ENCODE measurements at regions not wholly inside any gene's neighbourhood (a gene's known extent, or its start where the extent isn't known, plus 50 kb on each side); places are given as distances from the start of the nearest gene placed in this dataset.

DNA sequence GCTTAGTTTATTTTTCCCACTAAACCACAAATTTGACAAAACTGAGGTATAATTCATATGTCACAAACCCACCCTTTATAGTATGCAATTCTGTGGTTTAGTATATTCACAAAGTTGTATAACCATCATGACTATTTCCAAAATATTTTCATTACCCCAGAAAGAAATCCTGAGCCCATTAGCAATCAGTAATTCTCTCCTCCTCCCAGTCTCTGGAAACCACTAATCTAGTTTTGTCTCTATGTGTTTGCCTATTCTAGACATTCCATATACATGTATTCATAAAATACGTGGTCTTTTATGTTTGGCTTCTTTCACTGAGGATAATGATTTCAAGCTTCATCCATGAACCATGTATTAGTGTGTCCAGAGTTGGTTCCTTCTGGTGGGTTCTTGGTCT, 267.6 kb downstream of the AEBP2 start:
- TF ChIP-seq CTCF (IDR thresholded peaks at IDR 0.05) = no peak
- Mint-ChIP-seq H3K4me3 (no peak overlapping the region), H3K27me3 (ENCODE audit: low read depth in 3 of 3) (no peaks in the 10 kb centered on the region), H3K27ac (no peak overlapping the region), H3K36me3 (no peaks in the 10 kb centered on the region), H3K4me1 (peaks cover under 1% of the 10 kb centered on the region), H3K9me3 (peaks cover 16 to 38% (median 26%) of the 10 kb centered on the region in 7 donors)
- Histone ChIP-seq H3K27ac (ENCODE audit: low read depth in 1 of 2, low read length in 2 of 2) (no peak overlapping the region), H2AFZ (ENCODE audit: insufficient read depth, low read depth, low read length, poor library complexity, severe bottlenecking) (no peak overlapping the region), H3K4me3 (replicated peaks in 1 of 3; ENCODE audit: low read depth in 2 of 3, low read length in 3 of 3) (no peak overlapping the region), H3K27me3 (ENCODE audit: control insufficient read depth in 2 of 2, insufficient read depth in 2 of 2, low read length in 2 of 2) (no peaks in the 10 kb centered on the region), H3K4me1 (ENCODE audit: control insufficient read depth in 1 of 2, insufficient read depth in 2 of 2, low read length in 2 of 2) (peaks cover 0 to 4% of the 10 kb centered on the region in 2 donors), H3K36me3 (replicated peaks in 1 of 2; ENCODE audit: control insufficient read depth in 1 of 2, insufficient read depth in 2 of 2, low read length in 2 of 2) (no peaks in the 10 kb centered on the region), H3K9ac (ENCODE audit: insufficient read depth, low read length, poor library complexity, severe bottlenecking) (no peak overlapping the region), H3K79me2 (ENCODE audit: insufficient read depth, low read length) (no peaks in the 10 kb centered on the region), H3K4me2 (replicated peaks; ENCODE audit: extremely low read depth, low read length, poor library complexity, severe bottlenecking) (no peak overlapping the region), H4K20me1 (ENCODE audit: insufficient read depth, low read length) (no peaks in the 10 kb centered on the region), H3K9me3 (replicated peaks in 1 of 2; ENCODE audit: control insufficient read depth in 1 of 2, insufficient read depth in 1 of 2, low read length in 2 of 2) (peaks cover 15 to 17% of the 10 kb centered on the region in 2 donors)
- WGBS (ENCODE audit: insufficient coverage) = no CpG with 5 or more reads among the region's 1 CpG
- no peak for DNase-seq
- intact Hi-C loops (cut with micrococcal nuclease) = no loop called here

DNA sequence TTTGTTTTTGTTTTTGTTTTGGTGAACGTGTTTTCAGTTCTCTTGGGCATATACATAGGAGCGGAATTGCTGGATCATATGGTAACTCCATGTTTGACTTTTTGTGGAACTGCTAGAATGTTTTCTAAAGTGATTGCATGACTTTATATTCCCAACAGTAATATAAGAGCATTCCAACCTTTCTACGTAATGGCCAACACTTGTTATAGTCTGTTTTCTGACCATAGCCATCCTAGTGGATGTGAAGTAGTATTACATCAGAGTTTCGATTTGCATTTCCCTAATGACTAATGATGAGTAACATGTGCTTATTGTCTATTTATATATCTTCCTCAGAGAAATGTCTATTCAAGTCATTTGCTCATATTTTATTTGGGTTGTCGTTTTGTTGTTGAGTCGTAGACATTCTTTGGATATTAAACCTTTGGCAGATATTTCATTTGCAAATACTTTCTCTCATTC, 268.7 kb downstream of the AEBP2 start:
- Mint-ChIP-seq H3K4me3 (no peak overlapping the region), H3K27ac (no peak overlapping the region), H3K9me3 (peaks cover 12 to 36% (median 23%) of the 10 kb centered on the region in 7 donors), H3K4me1 (peaks cover 3% of the 10 kb centered on the region), H3K27me3 (ENCODE audit: low read depth in 3 of 3) (no peaks in the 10 kb centered on the region), H3K36me3 (no peaks in the 10 kb centered on the region)
- Histone ChIP-seq H3K36me3 (replicated peaks in 1 of 2; ENCODE audit: control insufficient read depth in 1 of 2, insufficient read depth in 2 of 2, low read length in 2 of 2) (no peaks in the 10 kb centered on the region), H2AFZ (ENCODE audit: insufficient read depth, low read depth, low read length, poor library complexity, severe bottlenecking) (no peak overlapping the region), H3K27me3 (ENCODE audit: control insufficient read depth in 2 of 2, insufficient read depth in 2 of 2, low read length in 2 of 2) (no peaks in the 10 kb centered on the region), H3K9ac (ENCODE audit: insufficient read depth, low read length, poor library complexity, severe bottlenecking) (no peak overlapping the region), H3K4me2 (replicated peaks; ENCODE audit: extremely low read depth, low read length, poor library complexity, severe bottlenecking) (no peak overlapping the region), H3K79me2 (ENCODE audit: insufficient read depth, low read length) (no peaks in the 10 kb centered on the region), H3K9me3 (replicated peaks in 1 of 2; ENCODE audit: control insufficient read depth in 1 of 2, insufficient read depth in 1 of 2, low read length in 2 of 2) (peaks cover 9 to 17% of the 10 kb centered on the region in 2 donors), H3K27ac (ENCODE audit: low read depth in 1 of 2, low read length in 2 of 2) (no peak overlapping the region), H3K4me3 (replicated peaks in 1 of 3; ENCODE audit: low read depth in 2 of 3, low read length in 3 of 3) (no peak overlapping the region), H4K20me1 (ENCODE audit: insufficient read depth, low read length) (no peaks in the 10 kb centered on the region), H3K4me1 (ENCODE audit: control insufficient read depth in 1 of 2, insufficient read depth in 2 of 2, low read length in 2 of 2) (peaks cover 0 to 6% of the 10 kb centered on the region in 2 donors)
- intact Hi-C loops (cut with micrococcal nuclease) = no loop called here
- 100% methylated on average over 1 of the region's 6 CpGs for WGBS (ENCODE audit: insufficient coverage)
- no peak for DNase-seq
- no peak for TF ChIP-seq CTCF (IDR thresholded peaks at IDR 0.05)
